DMS114 treated with DMSO at 0.1 percent for 48 hours (cell line): ENCODE measurements at regions not wholly inside any gene's neighbourhood (a gene's known extent, or its start where the extent isn't known, plus 50 kb on each side); places are given as distances from the start of the nearest gene placed in this dataset.

Experiments
- DNase-seq: peaks from one replicate; lab custom pipeline; 2025; ENCODE audit not compliant: unreplicated experiment; lab: John Stamatoyannopoulos, UW

- no peak for DNase-seq
Observed at GRCh38 chr6:121499666-121500065, 64.2 kb downstream of the GJA1 start.

GRCh38 chr6:121503589-121503991 is 68.1 kb downstream of the GJA1 start:
- no peak for DNase-seq

- DNase-seq: no peak
Observed at GRCh38 chr6:121504227-121504626, 68.8 kb downstream of the GJA1 start.

- DNase-seq: no peak
Observed at GRCh38 chr6:121505284-121505683, 69.8 kb downstream of the GJA1 start.

GRCh38 chr6:121506761-121507754 is 71.6 kb downstream of the GJA1 start:
- DNase-seq: no peak

- no peak for DNase-seq
Observed at GRCh38 chr6:121510568-121511177, 75.2 kb downstream of the GJA1 start.

- DNase-seq: no peak
Observed at GRCh38 chr6:121515630-121516265, 80.3 kb downstream of the GJA1 start.

GRCh38 chr6:121516331-121516730 is 80.9 kb downstream of the GJA1 start:
- DNase-seq: no peak

GRCh38 chr6:121520337-121521163 is 85.1 kb downstream of the GJA1 start:
- DNase-seq: no peak

GRCh38 chr6:121521164-121521555 is 85.7 kb downstream of the GJA1 start:
- no peak for DNase-seq

GRCh38 chr6:121522265-121522664 is 86.8 kb downstream of the GJA1 start:
- no peak for DNase-seq

- DNase-seq: no peak
Observed at GRCh38 chr6:121522771-121523386, 87.4 kb downstream of the GJA1 start.

GRCh38 chr6:121523628-121524027 is 88.2 kb downstream of the GJA1 start:
- no peak for DNase-seq

- DNase-seq: no peak
Observed at GRCh38 chr6:121526282-121526681, 90.8 kb downstream of the GJA1 start.

- no peak for DNase-seq
Observed at GRCh38 chr6:121531658-121532169, 96.3 kb downstream of the GJA1 start.

- DNase-seq: no peak
Observed at GRCh38 chr6:121533321-121533841, 97.9 kb downstream of the GJA1 start.

- DNase-seq: no peak
Observed at GRCh38 chr6:121535777-121536176, 100.3 kb downstream of the GJA1 start.

- DNase-seq: no peak
Observed at GRCh38 chr6:121536345-121536744, 100.9 kb downstream of the GJA1 start.

- no peak for DNase-seq
Observed at GRCh38 chr6:121539439-121539838, 104.0 kb downstream of the GJA1 start.

- no peak for DNase-seq
Observed at GRCh38 chr6:121540210-121540609, 104.8 kb downstream of the GJA1 start.
